Transverse colon (tissue), 4 donors: ENCODE measurements at regions not wholly inside any gene's neighbourhood (a gene's known extent, or its start where the extent isn't known, plus 50 kb on each side); places are given as distances from the start of the nearest gene placed in this dataset.

Experiments used
- CTCF ChIP-seq, 5 experiments: fragments of 200-600 bp in 3 of 5; fragments of 450-650 bp in 2 of 5; sonication (generic) in 3 of 5; IDR thresholded peaks; 1 replicate in 2 of 5; 2 replicates in 3 of 5; pipeline ENCODE4 v1.5.1; 2016 to 2017; ENCODE audit warnings: antibody characterized with exemption in 5 of 5, inconsistent platforms in 3 of 5, mild to moderate bottlenecking in 2 of 5, moderate library complexity in 1 of 5
- EP300 ChIP-seq: sonication (generic); formaldehyde crosslinking; IDR thresholded peaks from one replicate; pipeline ENCODE4 v1.6.1; 2017; ENCODE audit warnings: antibody characterized with exemption, low read depth
- POLR2A ChIP-seq: fragments of 450-650 bp; IDR thresholded peaks from one replicate; pipeline ENCODE4 v1.6.1; 2016; ENCODE audit warnings: antibody characterized with exemption, mild to moderate bottlenecking, moderate library complexity
- POLR2AphosphoS5 ChIP-seq, 3 donors: sonication (generic); formaldehyde crosslinking; IDR thresholded peaks; one replicate each; pipeline ENCODE4 v1.6.1; 2016; ENCODE audit warnings: antibody characterized with exemption in 3 of 3

- TF ChIP-seq CTCF (IDR thresholded peaks at IDR 0.05) (no peak), POLR2AphosphoS5 (IDR thresholded peaks at IDR 0.05) (no peak), POLR2A (no peak), EP300 (no peak)
Observed at GRCh38 chr4:8705161-8706145, 112.9 kb downstream of the CPZ start.
